ENCODE measurements at regions not wholly inside any gene's neighbourhood (a gene's known extent, or its start where the extent isn't known, plus 50 kb on each side); places are given as distances from the start of the nearest gene placed in this dataset.

DNA sequence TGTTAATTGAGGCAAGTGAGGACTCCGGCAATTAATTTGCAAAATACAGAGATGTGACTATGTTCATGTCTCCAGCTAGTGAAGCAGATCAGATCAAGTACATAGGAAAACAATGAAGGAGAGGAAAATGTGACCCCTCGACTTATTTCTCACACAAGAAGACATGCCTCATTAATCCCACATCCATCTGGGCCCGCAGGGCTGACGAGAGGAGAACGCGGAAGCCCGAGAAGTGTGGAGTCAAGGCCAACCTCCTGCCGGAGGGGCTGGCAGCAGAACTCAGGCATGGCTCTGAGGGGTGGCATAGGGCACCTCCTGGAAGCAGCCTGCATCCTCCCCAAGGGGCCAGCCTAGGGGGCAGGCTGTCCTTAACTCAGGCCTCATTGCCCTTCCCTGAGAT lies 54.4 kb downstream of the ZNF503 start:
- WGBS (ENCODE audit: insufficient coverage) = 55% methylated on average over 2 of the region's 8 CpGs
- Histone ChIP-seq H3K9me3 (replicated peaks; ENCODE audit: control insufficient read depth, low read depth, low read length) (peaks cover 6% of the 10 kb centered on the region), H3K4me1 (ENCODE audit: control insufficient read depth, insufficient read depth, low read length) (no peaks in the 10 kb centered on the region), H3K4me3 (ENCODE audit: low read length) (no peak overlapping the region), H3K27me3 (ENCODE audit: control insufficient read depth, insufficient read depth, low read length) (no peaks in the 10 kb centered on the region), H3K27ac (ENCODE audit: low read length) (no peak overlapping the region), H3K36me3 (ENCODE audit: control insufficient read depth, insufficient read depth, low read length) (no peaks in the 10 kb centered on the region)
- DNase-seq = no peak

DNA sequence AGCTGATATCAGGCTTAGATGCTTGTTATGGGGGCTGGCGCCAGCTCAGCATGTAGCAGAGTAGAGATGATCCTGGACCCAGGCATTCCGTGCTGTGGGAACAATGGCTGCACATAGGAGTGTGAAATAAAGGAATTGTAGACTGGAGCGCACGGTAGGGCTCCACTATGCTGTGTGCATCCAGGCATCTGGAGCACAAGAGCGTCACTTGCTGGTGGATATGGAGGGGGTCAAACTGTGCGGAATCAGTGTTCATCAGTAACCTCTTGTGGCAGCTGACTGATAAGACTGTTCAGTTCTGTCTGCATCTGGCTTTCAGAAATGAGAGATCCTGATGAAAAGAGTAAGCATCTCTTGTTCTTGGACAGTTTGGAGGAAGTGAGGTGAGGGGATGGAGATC lies 55.8 kb downstream of the ZNF503 start:
- H3K27me3 ChIP-seq (ENCODE audit: control insufficient read depth, insufficient read depth, low read length) = no peaks in the 10 kb centered on the region
- no peak overlapping the region for H3K4me3 ChIP-seq (ENCODE audit: low read length)
- WGBS (ENCODE audit: insufficient coverage) = 78% methylated on average over 6 of the region's 6 CpGs
- H3K9me3 ChIP-seq (replicated peaks; ENCODE audit: control insufficient read depth, low read depth, low read length) = peaks cover 6% of the 10 kb centered on the region
- no peaks in the 10 kb centered on the region for H3K4me1 ChIP-seq (ENCODE audit: control insufficient read depth, insufficient read depth, low read length)
- no peak overlapping the region for H3K27ac ChIP-seq (ENCODE audit: low read length)
- no peak for DNase-seq
- no peaks in the 10 kb centered on the region for H3K36me3 ChIP-seq (ENCODE audit: control insufficient read depth, insufficient read depth, low read length)

DNA sequence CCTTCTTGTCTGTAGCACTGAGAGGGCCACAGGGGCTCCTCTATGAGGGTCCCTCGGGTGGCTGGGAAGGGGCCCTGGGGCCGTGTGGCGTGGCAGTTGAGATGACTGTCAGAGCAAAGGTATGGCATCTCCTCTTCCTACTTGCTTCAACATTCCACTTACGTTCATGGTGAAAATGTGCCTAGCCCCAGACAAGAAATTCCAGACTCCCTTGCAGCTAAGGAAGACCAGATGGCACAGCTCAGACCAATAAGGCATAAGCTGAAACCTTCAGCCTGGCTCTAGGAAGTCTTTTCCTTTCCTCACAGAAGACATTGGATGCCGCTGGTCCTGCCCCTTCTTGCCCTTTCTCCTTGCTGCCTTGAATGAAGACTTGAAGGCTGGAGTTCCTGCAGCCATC lies 57.4 kb downstream of the ZNF503 start:
- Histone ChIP-seq H3K27me3 (ENCODE audit: control insufficient read depth, insufficient read depth, low read length) (no peaks in the 10 kb centered on the region), H3K9me3 (replicated peaks; ENCODE audit: control insufficient read depth, low read depth, low read length) (peaks cover 6% of the 10 kb centered on the region), H3K4me1 (ENCODE audit: control insufficient read depth, insufficient read depth, low read length) (no peaks in the 10 kb centered on the region), H3K4me3 (ENCODE audit: low read length) (no peak overlapping the region), H3K27ac (ENCODE audit: low read length) (no peak overlapping the region), H3K36me3 (ENCODE audit: control insufficient read depth, insufficient read depth, low read length) (no peaks in the 10 kb centered on the region)
- no peak for DNase-seq
- 93% methylated on average over 4 of the region's 5 CpGs for WGBS (ENCODE audit: insufficient coverage)

DNA sequence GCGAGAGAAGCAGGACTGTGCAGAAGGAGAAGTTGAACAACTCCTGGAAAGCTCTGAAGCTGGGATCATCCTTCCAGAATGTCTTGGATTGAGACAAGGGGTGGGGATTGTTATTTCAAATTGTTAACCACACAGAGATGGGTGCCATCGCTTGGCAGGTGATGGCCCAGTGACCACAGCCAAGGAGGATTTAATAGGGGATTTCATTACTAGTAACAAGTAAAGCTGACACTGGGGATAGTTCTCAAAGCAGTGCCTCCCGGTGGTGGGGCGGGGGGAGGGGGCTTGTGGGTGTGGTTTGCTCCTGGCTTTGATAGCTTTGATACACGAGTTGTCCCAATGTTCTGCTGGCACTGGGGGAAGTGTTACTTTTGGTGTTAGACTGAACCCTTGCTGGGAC lies 59.2 kb downstream of the ZNF503 start:
- WGBS (ENCODE audit: insufficient coverage) = 39% methylated on average over 3 of the region's 5 CpGs
- peaks cover 6% of the 10 kb centered on the region for H3K9me3 ChIP-seq (replicated peaks; ENCODE audit: control insufficient read depth, low read depth, low read length)

DNA sequence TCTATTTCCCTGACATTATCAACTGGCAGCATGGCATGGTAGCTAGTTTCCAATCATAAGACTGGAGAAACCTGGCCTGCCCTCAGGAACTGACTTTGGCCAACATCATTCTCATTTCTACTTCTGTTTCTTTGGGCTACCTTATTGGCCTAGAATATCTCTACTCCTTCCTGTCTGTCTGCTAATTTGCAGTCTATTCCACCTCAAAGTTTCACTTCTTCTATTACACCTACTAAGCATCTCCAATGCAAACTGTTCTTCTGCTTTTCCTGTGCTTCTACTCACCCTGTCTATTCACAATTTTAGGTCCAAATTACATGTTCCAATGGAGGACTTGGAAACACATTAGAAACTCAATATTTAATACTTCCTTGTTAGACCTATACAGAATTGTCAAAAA lies 65.6 kb downstream of the ZNF503 start:
- Histone ChIP-seq H3K27ac (ENCODE audit: low read length) (no peak overlapping the region), H3K4me3 (ENCODE audit: low read length) (no peak overlapping the region), H3K4me1 (ENCODE audit: control insufficient read depth, insufficient read depth, low read length) (no peaks in the 10 kb centered on the region), H3K9me3 (replicated peaks; ENCODE audit: control insufficient read depth, low read depth, low read length) (peaks cover 2% of the 10 kb centered on the region), H3K36me3 (ENCODE audit: control insufficient read depth, insufficient read depth, low read length) (no peaks in the 10 kb centered on the region), H3K27me3 (ENCODE audit: control insufficient read depth, insufficient read depth, low read length) (no peaks in the 10 kb centered on the region)
- no peak for DNase-seq

More for the DNA sequence above, 59.2 kb downstream of the ZNF503 start:
- no peak overlapping the region for H3K4me3 ChIP-seq (ENCODE audit: low read length)
- no peaks in the 10 kb centered on the region for H3K27me3 ChIP-seq (ENCODE audit: control insufficient read depth, insufficient read depth, low read length)
- DNase-seq = no peak
- no peaks in the 10 kb centered on the region for H3K4me1 ChIP-seq (ENCODE audit: control insufficient read depth, insufficient read depth, low read length)
- no peaks in the 10 kb centered on the region for H3K36me3 ChIP-seq (ENCODE audit: control insufficient read depth, insufficient read depth, low read length)
- H3K27ac ChIP-seq (ENCODE audit: low read length) = no peak overlapping the region

DNA sequence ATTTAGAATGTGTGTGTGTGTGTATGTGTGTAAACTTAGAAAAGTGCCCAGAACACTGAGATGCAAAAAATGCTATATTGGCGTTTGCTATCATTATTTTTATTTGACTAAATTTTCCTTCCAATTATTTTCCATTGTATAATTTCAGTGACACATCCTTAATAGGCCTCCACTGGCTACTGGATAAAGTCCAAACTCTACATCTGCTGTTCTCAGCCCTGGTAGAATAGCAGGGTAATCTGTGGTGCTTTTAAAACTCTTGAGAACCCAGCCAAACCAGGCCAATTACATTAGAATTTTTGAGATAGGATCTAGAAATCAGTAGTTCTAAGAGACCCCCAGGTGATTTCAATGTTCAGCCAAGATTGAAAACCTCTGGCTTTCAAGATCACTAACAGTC lies 66.4 kb downstream of the ZNF503 start:
- no peaks in the 10 kb centered on the region for H3K27me3 ChIP-seq (ENCODE audit: control insufficient read depth, insufficient read depth, low read length)
- H3K27ac ChIP-seq (ENCODE audit: low read length) = no peak overlapping the region
- peak; percentile 16 for DNase-seq
- WGBS (ENCODE audit: insufficient coverage) = no CpG with 5 or more reads among the region's 1 CpG
- no peaks in the 10 kb centered on the region for H3K36me3 ChIP-seq (ENCODE audit: control insufficient read depth, insufficient read depth, low read length)
- no peaks in the 10 kb centered on the region for H3K4me1 ChIP-seq (ENCODE audit: control insufficient read depth, insufficient read depth, low read length)
- H3K4me3 ChIP-seq (ENCODE audit: low read length) = no peak overlapping the region
- peaks cover 2% of the 10 kb centered on the region for H3K9me3 ChIP-seq (replicated peaks; ENCODE audit: control insufficient read depth, low read depth, low read length)

DNA sequence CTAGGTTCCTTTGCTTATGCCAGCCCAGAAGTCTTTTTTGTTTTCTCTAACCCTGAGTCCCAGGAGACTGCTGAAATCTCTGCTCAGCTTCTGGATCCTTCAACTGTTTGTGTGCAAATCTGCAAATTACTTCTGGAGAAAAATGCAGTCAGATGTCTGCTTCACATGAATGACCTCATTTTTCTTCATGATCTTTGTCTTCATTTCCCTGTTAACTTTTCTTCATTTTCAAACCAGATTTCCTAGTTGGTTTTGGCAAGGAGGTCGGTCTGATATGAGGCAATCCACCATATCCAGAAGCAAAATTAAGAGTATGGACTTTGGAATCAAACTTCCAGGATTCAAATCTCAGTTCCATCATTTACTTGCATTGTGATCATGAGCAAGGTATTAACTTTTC lies 66.8 kb downstream of the ZNF503 start:
- DNase-seq = peak; percentile 17
- Histone ChIP-seq H3K9me3 (replicated peaks; ENCODE audit: control insufficient read depth, low read depth, low read length) (peaks cover 2% of the 10 kb centered on the region), H3K27ac (ENCODE audit: low read length) (no peak overlapping the region), H3K27me3 (ENCODE audit: control insufficient read depth, insufficient read depth, low read length) (no peaks in the 10 kb centered on the region), H3K4me3 (ENCODE audit: low read length) (no peak overlapping the region), H3K36me3 (ENCODE audit: control insufficient read depth, insufficient read depth, low read length) (no peaks in the 10 kb centered on the region), H3K4me1 (ENCODE audit: control insufficient read depth, insufficient read depth, low read length) (no peaks in the 10 kb centered on the region)
- no CpG with 5 or more reads among the region's 1 CpG for WGBS (ENCODE audit: insufficient coverage)

DNA sequence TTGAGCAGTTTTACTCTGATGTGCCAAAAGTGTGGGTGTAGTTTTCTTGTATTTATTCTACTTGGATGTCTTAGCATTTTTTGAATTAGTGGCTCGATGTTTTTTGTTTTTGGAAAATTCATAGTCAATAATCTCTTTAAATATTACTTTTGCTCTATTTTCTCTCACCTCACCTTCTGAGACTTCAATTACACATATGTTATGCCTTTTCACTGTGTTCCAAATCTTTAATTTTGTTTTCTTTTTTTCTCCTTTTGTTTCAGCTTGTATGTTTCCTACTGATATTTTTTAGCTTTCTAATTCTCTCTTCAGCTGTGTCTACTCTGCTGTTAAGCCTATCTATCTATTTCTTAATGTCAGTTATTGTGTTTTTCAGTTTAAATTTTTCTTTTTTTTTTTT lies 69.5 kb downstream of the ZNF503 start:
- Histone ChIP-seq H3K4me3 (ENCODE audit: low read length) (no peak overlapping the region), H3K9me3 (replicated peaks; ENCODE audit: control insufficient read depth, low read depth, low read length) (peaks cover 2% of the 10 kb centered on the region), H3K4me1 (ENCODE audit: control insufficient read depth, insufficient read depth, low read length) (no peaks in the 10 kb centered on the region), H3K36me3 (ENCODE audit: control insufficient read depth, insufficient read depth, low read length) (no peaks in the 10 kb centered on the region), H3K27me3 (ENCODE audit: control insufficient read depth, insufficient read depth, low read length) (no peaks in the 10 kb centered on the region), H3K27ac (ENCODE audit: low read length) (no peak overlapping the region)
- WGBS (ENCODE audit: insufficient coverage) = no CpG with 5 or more reads among the region's 1 CpG
- no peak for DNase-seq

DNA sequence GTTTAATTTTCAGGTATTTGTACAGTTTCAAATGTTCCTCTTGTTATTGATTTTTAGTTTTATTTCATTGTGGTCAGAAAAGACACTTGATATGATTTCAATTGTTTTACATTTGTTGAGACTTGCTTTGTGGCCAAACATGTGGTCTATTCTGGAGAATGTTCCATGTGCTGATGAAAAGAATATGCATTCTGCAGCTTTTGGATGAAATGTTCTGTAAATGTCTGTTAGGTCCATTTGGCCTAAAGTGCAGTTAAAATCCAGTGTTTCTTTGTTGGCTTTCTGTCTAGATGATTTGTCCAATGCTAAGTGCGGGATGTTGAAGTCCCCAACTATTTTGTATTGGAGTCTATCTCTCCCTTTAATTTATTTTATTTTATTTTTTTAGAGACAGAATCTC lies 70.5 kb downstream of the ZNF503 start:
- Histone ChIP-seq H3K27me3 (ENCODE audit: control insufficient read depth, insufficient read depth, low read length) (no peaks in the 10 kb centered on the region), H3K27ac (ENCODE audit: low read length) (no peak overlapping the region), H3K4me1 (ENCODE audit: control insufficient read depth, insufficient read depth, low read length) (no peaks in the 10 kb centered on the region), H3K36me3 (ENCODE audit: control insufficient read depth, insufficient read depth, low read length) (no peaks in the 10 kb centered on the region), H3K4me3 (ENCODE audit: low read length) (no peak overlapping the region), H3K9me3 (replicated peaks; ENCODE audit: control insufficient read depth, low read depth, low read length) (peaks cover 2% of the 10 kb centered on the region)
- peak; percentile 69 for DNase-seq
- WGBS (ENCODE audit: insufficient coverage) = no CpG with 5 or more reads among the region's 1 CpG

DNA sequence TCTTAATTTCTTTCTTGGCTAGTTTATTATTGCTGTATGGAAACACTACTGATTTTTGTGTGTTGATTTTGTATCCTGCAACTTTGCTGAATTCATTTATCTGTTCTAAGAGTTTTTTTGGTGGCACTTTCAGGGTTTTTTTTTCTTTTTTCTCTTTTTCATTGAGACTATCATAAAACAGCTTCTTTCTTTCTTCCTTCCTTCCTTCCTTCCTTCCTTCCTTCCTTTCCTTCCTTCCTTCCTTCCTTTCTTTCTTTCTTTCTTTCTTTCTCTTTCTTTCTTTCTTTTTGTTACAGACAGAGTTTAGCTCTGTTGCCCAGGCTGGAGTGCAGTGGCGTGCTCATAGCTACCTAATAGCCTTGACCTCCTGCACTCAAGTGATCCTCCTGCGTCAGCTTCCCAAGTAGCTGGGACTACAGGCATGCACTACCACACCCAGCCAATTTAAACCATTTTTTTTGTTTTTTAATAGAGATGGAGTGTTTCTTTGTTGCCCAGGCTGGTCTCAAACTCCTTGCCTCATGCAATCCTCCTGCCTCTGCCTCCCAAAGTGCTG lies 72.3 kb downstream of the ZNF503 start:
- no peaks in the 10 kb centered on the region for H3K27me3 ChIP-seq (ENCODE audit: control insufficient read depth, insufficient read depth, low read length)
- H3K36me3 ChIP-seq (ENCODE audit: control insufficient read depth, insufficient read depth, low read length) = no peaks in the 10 kb centered on the region
- no peak for DNase-seq
- peaks cover 2% of the 10 kb centered on the region for H3K9me3 ChIP-seq (replicated peaks; ENCODE audit: control insufficient read depth, low read depth, low read length)
- H3K27ac ChIP-seq (ENCODE audit: low read length) = no peak overlapping the region
- H3K4me1 ChIP-seq (ENCODE audit: control insufficient read depth, insufficient read depth, low read length) = no peaks in the 10 kb centered on the region
- no CpG with 5 or more reads among the region's 2 CpGs for WGBS (ENCODE audit: insufficient coverage)
- H3K4me3 ChIP-seq (ENCODE audit: low read length) = no peak overlapping the region

DNA sequence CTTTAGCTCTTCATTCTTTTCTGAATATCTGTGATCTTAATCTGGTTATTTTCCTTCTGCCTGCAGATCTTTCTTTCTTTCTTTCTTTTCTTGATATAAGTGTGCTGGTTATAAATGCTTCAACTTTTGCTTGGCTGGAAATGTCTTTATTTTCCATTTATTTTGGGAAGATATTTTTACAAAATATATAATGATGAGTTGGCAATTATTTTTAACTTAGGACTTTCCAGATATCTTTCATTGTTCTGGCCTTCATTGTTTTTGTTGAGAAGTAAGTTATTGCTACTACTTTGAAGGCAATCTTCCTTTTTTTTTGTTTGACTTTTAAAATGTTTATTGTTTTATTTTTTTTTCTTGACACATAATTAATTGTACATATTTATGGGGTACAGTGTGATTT lies 75.3 kb downstream of the ZNF503 start:
- H3K27ac ChIP-seq (ENCODE audit: low read length) = no peak overlapping the region
- no peaks in the 10 kb centered on the region for H3K27me3 ChIP-seq (ENCODE audit: control insufficient read depth, insufficient read depth, low read length)
- DNase-seq = no peak

More for the DNA sequence above, 75.3 kb downstream of the ZNF503 start:
- no peaks in the 10 kb centered on the region for H3K4me1 ChIP-seq (ENCODE audit: control insufficient read depth, insufficient read depth, low read length)
- H3K4me3 ChIP-seq (ENCODE audit: low read length) = no peak overlapping the region
- no peaks in the 10 kb centered on the region for H3K9me3 ChIP-seq (replicated peaks; ENCODE audit: control insufficient read depth, low read depth, low read length)
- no peaks in the 10 kb centered on the region for H3K36me3 ChIP-seq (ENCODE audit: control insufficient read depth, insufficient read depth, low read length)

All from muscle of leg (tissue), 3 donors.